GM12878 (cell line): ENCODE measurements at regions not wholly inside any gene's neighbourhood (a gene's known extent, or its start where the extent isn't known, plus 50 kb on each side); places are given as distances from the start of the nearest gene placed in this dataset.

Experiments
- ATAC-seq: fragments of 200-7000 bp; cut with Tn5 transposase; 3 replicates; pipeline ENCODE4 v1.9.1; 2020; ENCODE audit warnings: mild to moderate bottlenecking, moderate library complexity
- BruUV-seq: library from RNA; stranded (reverse); fragments of 400-500 nt; replicated peaks from 2 replicates; lab custom pipeline; 2021; lab: Mats Ljungman, UMichigan
- CTCF ChIA-PET: fragments of 300-600 bp; sonication (Branson Sonifier 250); formaldehyde crosslinking; extraction: SDS; loops from one replicate; lab custom pipeline; 2021; ENCODE audit warnings: inconsistent platforms; lab: Yijun Ruan, JAX
- POLR2A ChIA-PET: fragments of 350-600 bp; formaldehyde crosslinking; extraction: SDS; loops from one replicate; lab custom pipeline; 2021; ENCODE audit warnings: inconsistent platforms; lab: Charles Lee
- RAD21 ChIA-PET: fragments of 300-600 bp; sonication (Branson Sonifier 250); formaldehyde crosslinking; loops from one replicate; lab custom pipeline; 2023; ENCODE audit warnings: antibody characterized with exemption; ENCODE audit not compliant: unreplicated experiment; lab: Charles Lee
- SMC1A ChIA-PET: fragments of 300-600 bp; sonication (Branson Sonifier 250); formaldehyde crosslinking; loops from one replicate; lab custom pipeline; 2023; ENCODE audit not compliant: unreplicated experiment, uncharacterized antibody; lab: Charles Lee
- DNase-seq: peaks from one replicate; pipeline ENCODE4 v3.0.0-alpha.2; 2011; ENCODE audit warnings: low read depth, low spot score
- FAIRE-seq: peaks from 3 replicates; lab custom pipeline; 2011; peaks lifted over from hg19 to GRCh38; lab: Jason Lieb, UNC
- H2AFZ ChIP-seq: 2 replicates; pipeline ENCODE4 v1.6.0; 2011; ENCODE audit warnings: low read depth, low read length, control low read depth; ENCODE audit not compliant: control insufficient read depth
- H3K27ac ChIP-seq: 2 replicates; pipeline ENCODE4 v1.5.1; 2011; ENCODE audit warnings: control low read depth; ENCODE audit not compliant: control insufficient read depth, insufficient read depth
- H3K27me3 ChIP-seq, 2 experiments: replicated peaks in 1 of 2; 2 replicates each; pipeline versions ENCODE4 v1.6.0 to v1.6.1; 2011; ENCODE audit warnings: low read length in 1 of 2; ENCODE audit not compliant: control insufficient read depth in 2 of 2, insufficient read depth in 2 of 2
- H3K36me3 ChIP-seq, 2 experiments: 2 replicates each; pipeline ENCODE4 v1.5.1; 2011; ENCODE audit warnings: low read length in 1 of 2; ENCODE audit not compliant: control insufficient read depth in 2 of 2, insufficient read depth in 2 of 2
- H3K4me1 ChIP-seq: 2 replicates; pipeline ENCODE4 v1.6.1; 2011; ENCODE audit warnings: mild to moderate bottlenecking, low read length, moderate library complexity, mixed read lengths; ENCODE audit not compliant: control insufficient read depth, insufficient read depth
- H3K4me2 ChIP-seq: 2 replicates; pipeline ENCODE4 v1.6.0; 2011; ENCODE audit warnings: control low read depth; ENCODE audit not compliant: control insufficient read depth, insufficient read depth
- H3K4me3 ChIP-seq: fragments of 200-600 bp; sonication (generic); 2 replicates; pipeline ENCODE4 v1.5.1; 2016
- H3K79me2 ChIP-seq: 2 replicates; pipeline ENCODE4 v1.6.0; 2011; ENCODE audit warnings: low read length; ENCODE audit not compliant: control insufficient read depth, insufficient read depth
- H3K9ac ChIP-seq: 2 replicates; pipeline ENCODE4 v1.8.0; 2011; ENCODE audit warnings: low read length, control low read depth, mixed read lengths; ENCODE audit not compliant: control insufficient read depth, insufficient read depth
- H3K9me3 ChIP-seq: replicated peaks from 3 replicates; pipeline ENCODE4 v1.5.1; 2011; ENCODE audit warnings: mild to moderate bottlenecking, low read length; ENCODE audit not compliant: control insufficient read depth, insufficient read depth
- H4K20me1 ChIP-seq: 2 replicates; pipeline ENCODE4 v1.6.0; 2011; ENCODE audit not compliant: control insufficient read depth, insufficient read depth
- BMI1 ChIP-seq: fragments of 450-650 bp; IDR thresholded peaks from 2 replicates; pipeline ENCODE4 v1.6.1; 2016; ENCODE audit warnings: mild to moderate bottlenecking, moderate library complexity, borderline replicate concordance
- GATAD2B ChIP-seq: fragments of 450-650 bp; conservative IDR thresholded peaks from 2 replicates; pipeline ENCODE4 v1.6.1; 2017; ENCODE audit warnings: low read depth, mild to moderate bottlenecking, moderate library complexity
- MYB ChIP-seq: fragments of 150-350 bp; IDR thresholded peaks from 2 replicates; pipeline ENCODE4 v1.6.1; 2014; ENCODE audit warnings: mild to moderate bottlenecking, low read depth, low read length, borderline replicate concordance
- RAD21 ChIP-seq: IDR thresholded peaks from 2 replicates; pipeline ENCODE4 v1.6.1; 2011; ENCODE audit warnings: mild to moderate bottlenecking, low read depth, low read length, moderate library complexity; ENCODE audit not compliant: insufficient read depth
- SREBF1 ChIP-seq: IDR thresholded peaks from 2 replicates; pipeline ENCODE4 v1.6.1; 2012; ENCODE audit warnings: mild to moderate bottlenecking, low read length
- STAT3 ChIP-seq: IDR thresholded peaks from 2 replicates; pipeline ENCODE4 v1.6.1; 2011; ENCODE audit warnings: low read depth, low read length, improper control_type of control experiment
- TCF12 ChIP-seq: IDR thresholded peaks from 2 replicates; pipeline ENCODE4 v1.6.1; 2011; ENCODE audit warnings: low read depth, mild to moderate bottlenecking, low read length
- WGBS: methylation state at CpG from one replicate; pipeline ENCODE4 v1.1.6; 2016; ENCODE audit warnings: low lambda C conversion rate; ENCODE audit not compliant: insufficient replicate concordance, insufficient coverage; ENCODE audit errors: missing lambda C conversion rate; 5-methylcytosine and 5-hydroxymethylcytosine counted together
- in situ Hi-C: fragments of 300-500 bp; cut with MboI; formaldehyde crosslinking; loops from 9 replicates; pipeline ENCODE4 v1.14.3; 2018; ENCODE audit warnings: mixed read lengths
- intact Hi-C: fragments of 100-400 bp; cut with micrococcal nuclease; formaldehyde crosslinking; loops from one replicate; pipeline ENCODE4 v1.14.2; 2022; ENCODE audit not compliant: unreplicated experiment
- TF ChIP-seq, protein P1 (sequence below): fragments of 450-650 bp; IDR thresholded peaks from 2 replicates; pipeline ENCODE4 v1.6.1; 2017; ENCODE audit warnings: borderline replicate concordance
- TF ChIP-seq, protein P2 (sequence below): IDR thresholded peaks from 2 replicates; pipeline ENCODE4 v1.6.1; 2011; ENCODE audit warnings: low read depth, low read length, improper control_type of control experiment, borderline replicate concordance
- TF ChIP-seq, protein P3 (sequence below): IDR thresholded peaks from 2 replicates; pipeline ENCODE4 v1.6.1; 2012; ENCODE audit warnings: low read length, inconsistent platforms
- TF ChIP-seq, protein P4 (sequence below), 3 experiments: IDR thresholded peaks in 2 of 3; conservative IDR thresholded peaks in 1 of 3; 2 replicates each; pipeline ENCODE4 v1.5.1; 2011; ENCODE audit warnings: low read depth in 3 of 3, low read length in 3 of 3, mild to moderate bottlenecking in 3 of 3, control low read depth in 2 of 3, moderate library complexity in 2 of 3, inconsistent platforms in 1 of 3, mixed read lengths in 1 of 3; ENCODE audit not compliant: control insufficient read depth in 2 of 3, insufficient read depth in 1 of 3; ENCODE audit errors: extremely low read depth in 1 of 3

DNA sequence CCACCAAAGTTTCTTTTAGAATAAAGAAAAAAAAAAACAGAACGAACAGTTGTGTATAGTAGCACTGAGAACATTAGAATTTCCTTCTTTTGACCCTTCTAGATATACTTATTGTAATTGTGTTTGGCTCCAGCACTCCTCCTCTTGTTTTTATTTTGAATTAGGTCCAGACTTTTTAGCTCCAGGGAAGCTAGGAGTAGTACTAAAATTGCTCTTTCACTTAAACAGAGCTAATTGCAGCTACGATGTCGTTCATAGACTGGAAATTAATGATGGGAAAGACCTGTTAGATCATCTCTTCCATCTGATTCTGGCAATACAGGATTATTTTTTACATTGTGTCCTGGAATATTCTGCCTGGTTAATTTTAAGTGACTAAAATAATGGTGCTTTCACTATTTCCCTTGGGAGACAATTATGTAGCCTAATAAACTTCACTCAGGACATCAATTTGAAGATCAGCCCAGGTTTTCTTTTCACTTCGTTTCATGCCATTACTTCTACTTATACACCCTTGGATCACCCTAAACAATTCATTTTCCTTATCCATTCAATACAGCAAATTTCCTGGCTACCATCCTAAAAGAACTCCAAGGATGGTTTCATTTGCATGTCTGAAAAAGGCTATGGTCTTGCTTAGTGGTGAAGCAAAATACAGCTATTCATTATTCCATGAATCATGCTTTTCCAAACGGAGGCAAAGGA is 480.8 kb upstream of the TECRL start:
- H3K36me3 ChIP-seq: no peaks in the 10 kb centered on the region
- no TSS peak for BruUV-seq
- no peaks in the 10 kb centered on the region for H3K79me2 ChIP-seq
- H3K4me2 ChIP-seq: no peak overlapping the region
- H4K20me1 ChIP-seq: no peaks in the 10 kb centered on the region
- in situ Hi-C loops (no loop called here), intact Hi-C loops (no loop called here)
- DNase-seq (no peak), FAIRE-seq (no peak), ATAC-seq (no peak)
- H2AFZ ChIP-seq: no peak overlapping the region
- no peaks in the 10 kb centered on the region for H3K27me3 ChIP-seq
- no peaks in the 10 kb centered on the region for H3K9me3 ChIP-seq
- ChIA-PET CTCF (no interaction called here), RAD21 (interaction anchor here (1.0 kb wide), 1 partner anchor 24 kb away, joined by 3 read pairs; no protein-coding TSS in a partner anchor), SMC1A (interaction anchor here (0.7 kb wide), 2 partner anchors 325 to 1669 kb away, joined by 3 read pairs; no protein-coding TSS in a partner anchor), POLR2A (no interaction called here)
- no peak overlapping the region for H3K4me3 ChIP-seq
- TF ChIP-seq GATAD2B (no peak), MYB (no peak), BMI1 (no peak), RAD21 (no peak), STAT3 (no peak), TCF12 (no peak), SREBF1 (no peak)
- TF ChIP-seq, protein P1, sequence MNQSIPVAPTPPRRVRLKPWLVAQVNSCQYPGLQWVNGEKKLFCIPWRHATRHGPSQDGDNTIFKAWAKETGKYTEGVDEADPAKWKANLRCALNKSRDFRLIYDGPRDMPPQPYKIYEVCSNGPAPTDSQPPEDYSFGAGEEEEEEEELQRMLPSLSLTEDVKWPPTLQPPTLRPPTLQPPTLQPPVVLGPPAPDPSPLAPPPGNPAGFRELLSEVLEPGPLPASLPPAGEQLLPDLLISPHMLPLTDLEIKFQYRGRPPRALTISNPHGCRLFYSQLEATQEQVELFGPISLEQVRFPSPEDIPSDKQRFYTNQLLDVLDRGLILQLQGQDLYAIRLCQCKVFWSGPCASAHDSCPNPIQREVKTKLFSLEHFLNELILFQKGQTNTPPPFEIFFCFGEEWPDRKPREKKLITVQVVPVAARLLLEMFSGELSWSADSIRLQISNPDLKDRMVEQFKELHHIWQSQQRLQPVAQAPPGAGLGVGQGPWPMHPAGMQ: no peak
- TF ChIP-seq, protein P2, sequence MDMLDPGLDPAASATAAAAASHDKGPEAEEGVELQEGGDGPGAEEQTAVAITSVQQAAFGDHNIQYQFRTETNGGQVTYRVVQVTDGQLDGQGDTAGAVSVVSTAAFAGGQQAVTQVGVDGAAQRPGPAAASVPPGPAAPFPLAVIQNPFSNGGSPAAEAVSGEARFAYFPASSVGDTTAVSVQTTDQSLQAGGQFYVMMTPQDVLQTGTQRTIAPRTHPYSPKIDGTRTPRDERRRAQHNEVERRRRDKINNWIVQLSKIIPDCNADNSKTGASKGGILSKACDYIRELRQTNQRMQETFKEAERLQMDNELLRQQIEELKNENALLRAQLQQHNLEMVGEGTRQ: no peak
- TF ChIP-seq, protein P3, sequence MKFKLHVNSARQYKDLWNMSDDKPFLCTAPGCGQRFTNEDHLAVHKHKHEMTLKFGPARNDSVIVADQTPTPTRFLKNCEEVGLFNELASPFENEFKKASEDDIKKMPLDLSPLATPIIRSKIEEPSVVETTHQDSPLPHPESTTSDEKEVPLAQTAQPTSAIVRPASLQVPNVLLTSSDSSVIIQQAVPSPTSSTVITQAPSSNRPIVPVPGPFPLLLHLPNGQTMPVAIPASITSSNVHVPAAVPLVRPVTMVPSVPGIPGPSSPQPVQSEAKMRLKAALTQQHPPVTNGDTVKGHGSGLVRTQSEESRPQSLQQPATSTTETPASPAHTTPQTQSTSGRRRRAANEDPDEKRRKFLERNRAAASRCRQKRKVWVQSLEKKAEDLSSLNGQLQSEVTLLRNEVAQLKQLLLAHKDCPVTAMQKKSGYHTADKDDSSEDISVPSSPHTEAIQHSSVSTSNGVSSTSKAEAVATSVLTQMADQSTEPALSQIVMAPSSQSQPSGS: no peak
- TF ChIP-seq, protein P4, sequence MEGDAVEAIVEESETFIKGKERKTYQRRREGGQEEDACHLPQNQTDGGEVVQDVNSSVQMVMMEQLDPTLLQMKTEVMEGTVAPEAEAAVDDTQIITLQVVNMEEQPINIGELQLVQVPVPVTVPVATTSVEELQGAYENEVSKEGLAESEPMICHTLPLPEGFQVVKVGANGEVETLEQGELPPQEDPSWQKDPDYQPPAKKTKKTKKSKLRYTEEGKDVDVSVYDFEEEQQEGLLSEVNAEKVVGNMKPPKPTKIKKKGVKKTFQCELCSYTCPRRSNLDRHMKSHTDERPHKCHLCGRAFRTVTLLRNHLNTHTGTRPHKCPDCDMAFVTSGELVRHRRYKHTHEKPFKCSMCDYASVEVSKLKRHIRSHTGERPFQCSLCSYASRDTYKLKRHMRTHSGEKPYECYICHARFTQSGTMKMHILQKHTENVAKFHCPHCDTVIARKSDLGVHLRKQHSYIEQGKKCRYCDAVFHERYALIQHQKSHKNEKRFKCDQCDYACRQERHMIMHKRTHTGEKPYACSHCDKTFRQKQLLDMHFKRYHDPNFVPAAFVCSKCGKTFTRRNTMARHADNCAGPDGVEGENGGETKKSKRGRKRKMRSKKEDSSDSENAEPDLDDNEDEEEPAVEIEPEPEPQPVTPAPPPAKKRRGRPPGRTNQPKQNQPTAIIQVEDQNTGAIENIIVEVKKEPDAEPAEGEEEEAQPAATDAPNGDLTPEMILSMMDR (IDR thresholded peaks at IDR 0.05 in 2 of 3, conservative IDR thresholded peaks at IDR 0.05 in 1 of 3; ENCODE audit: control insufficient read depth in 2 of 3, extremely low read depth in 1 of 3, insufficient read depth in 1 of 3, low read depth in 3 of 3, low read length in 3 of 3): no peak
- 14% methylated on average over 5 of the region's 5 CpGs for WGBS
- H3K9ac ChIP-seq: no peak overlapping the region
- no peaks in the 10 kb centered on the region for H3K4me1 ChIP-seq
- no peak overlapping the region for H3K27ac ChIP-seq
